Fibroblast of skin of abdomen (primary cell): ENCODE measurements at regions not wholly inside any gene's neighbourhood (a gene's known extent, or its start where the extent isn't known, plus 50 kb on each side); places are given as distances from the start of the nearest gene placed in this dataset.
"Not testable (repeated sequence)": the region's sequence is repeated elsewhere in the genome, so short reads cannot be mapped to it uniquely, and the experiment has no call there.

ENCODE experiments used
- DNase-seq: peaks from one replicate; pipeline ENCODE4 v3.0.0-alpha.2; 2013

DNA sequence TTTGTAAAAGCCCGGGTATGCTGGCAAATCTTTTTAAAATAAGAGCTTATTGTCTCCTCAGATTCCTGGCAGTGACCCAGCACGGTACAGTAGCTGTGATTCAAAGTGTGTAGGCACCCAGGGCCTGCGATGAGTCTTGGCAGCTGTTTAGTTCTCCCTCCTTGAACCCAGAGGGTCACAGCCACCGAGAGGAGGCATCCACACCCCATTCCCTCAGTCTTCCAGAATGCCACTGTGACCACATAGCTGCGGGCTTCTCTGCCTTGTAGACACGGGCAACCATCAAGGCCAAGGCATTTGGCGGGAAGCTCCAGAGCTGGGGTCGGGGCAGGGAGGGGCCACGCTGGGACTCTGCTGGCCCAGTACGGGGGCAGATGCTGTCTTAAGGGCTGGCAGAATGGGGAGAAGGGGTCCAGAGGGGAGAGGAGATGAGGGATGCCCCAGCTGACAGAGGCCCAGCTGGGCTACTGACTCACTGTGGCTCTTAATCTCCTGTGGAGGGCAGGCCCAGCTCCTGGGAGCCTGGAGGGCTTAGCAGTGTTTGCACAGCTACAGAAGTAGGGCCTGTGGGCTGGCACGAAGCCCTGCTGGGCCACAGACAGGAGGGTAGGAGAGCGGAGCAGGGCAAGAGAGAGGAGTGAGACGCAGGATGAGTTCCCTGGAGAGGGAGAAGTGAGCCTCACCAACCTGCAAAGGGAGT lies 68.8 kb upstream of the DLG1 start:
- DNase-seq, result peak; percentile 85

DNA sequence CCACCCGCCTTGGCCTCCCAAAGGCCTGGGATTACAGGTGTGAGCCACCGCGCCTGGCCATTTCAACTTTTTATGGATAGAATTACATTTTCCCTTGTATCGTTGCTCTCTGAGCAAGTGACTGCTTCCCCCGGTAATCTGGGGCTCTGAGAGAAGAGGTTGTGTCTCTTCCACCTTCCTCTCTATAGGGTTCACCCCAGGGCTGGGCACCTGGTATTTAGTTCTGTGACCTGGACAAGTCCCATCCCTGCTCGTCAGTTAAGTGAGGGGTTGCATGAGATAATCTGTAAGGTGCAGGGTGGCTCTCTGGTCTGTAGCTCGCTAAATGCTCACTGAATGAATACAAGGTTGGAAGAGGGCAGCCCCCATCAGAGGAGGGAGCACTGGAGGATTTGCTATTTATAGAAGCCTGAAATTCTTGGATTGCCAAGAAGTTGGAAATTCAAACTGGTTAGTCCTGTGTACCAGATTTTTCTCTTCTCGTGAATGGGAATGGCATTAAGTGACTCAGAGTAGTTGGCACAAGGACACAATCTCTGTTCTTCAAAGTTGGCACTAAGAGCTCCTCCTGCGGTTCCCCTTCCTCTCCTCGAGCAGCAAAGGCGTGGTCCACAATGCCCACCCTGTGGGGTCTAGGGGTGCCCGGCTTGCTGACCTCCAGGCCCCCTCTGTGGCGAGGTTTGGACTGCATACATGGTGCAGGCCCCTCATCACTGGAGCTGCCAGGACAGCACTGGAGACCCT lies 68.1 kb upstream of the DLG1 start:
- peak; percentile 30 for DNase-seq

DNA sequence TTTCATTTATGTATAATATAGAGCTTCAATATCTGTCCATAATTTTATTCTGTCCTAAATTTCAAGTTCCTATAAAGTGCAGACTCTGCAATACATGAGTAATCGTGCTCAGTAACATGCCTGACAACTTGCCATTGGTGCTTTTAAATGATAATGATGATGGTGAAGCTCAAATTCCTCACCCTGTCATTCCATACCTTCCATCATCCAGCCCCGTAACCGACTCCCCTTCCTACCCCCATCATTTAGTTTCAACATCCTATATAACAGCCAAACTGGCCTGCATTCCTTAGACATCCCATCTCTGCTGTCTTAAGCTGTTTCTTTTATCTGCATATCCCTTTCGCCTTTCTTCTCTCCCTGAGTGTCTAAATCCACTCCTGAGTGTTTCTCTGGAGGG lies 67.2 kb upstream of the DLG1 start:
- DNase-seq, result peak; percentile 79

DNA sequence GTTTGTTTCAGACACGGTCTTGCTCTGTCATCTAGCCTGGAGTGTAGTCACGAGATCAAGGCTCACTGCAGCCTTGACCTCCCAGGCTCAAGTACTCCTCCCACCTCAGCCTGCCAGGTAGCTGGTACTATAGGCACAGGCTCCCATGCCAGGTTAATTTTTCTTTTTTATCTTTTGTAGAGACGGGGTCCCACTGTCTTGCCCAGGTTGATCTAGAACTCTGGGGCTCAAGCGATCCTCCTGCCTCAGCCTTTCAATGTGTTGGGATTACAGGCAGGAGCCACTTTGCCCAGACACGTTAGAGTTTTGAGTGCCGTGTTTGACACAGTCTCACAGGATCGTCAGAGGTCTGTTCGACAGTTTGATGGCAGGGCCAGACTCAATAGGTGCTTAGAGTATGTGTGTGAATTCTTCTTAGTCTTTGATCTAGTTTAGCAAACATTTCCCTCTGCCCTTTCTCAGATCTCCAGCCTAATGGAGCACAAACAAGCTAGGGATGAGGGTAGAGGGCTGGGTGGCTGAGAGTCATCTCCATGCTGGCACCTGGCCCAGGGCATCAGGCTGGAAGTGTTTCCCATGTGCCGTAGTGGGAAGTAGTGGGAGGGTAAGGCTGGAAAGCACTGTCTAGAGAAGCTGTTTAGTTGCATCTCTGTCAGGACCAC lies 66.1 kb upstream of the DLG1 start:
- no peak for DNase-seq

DNA sequence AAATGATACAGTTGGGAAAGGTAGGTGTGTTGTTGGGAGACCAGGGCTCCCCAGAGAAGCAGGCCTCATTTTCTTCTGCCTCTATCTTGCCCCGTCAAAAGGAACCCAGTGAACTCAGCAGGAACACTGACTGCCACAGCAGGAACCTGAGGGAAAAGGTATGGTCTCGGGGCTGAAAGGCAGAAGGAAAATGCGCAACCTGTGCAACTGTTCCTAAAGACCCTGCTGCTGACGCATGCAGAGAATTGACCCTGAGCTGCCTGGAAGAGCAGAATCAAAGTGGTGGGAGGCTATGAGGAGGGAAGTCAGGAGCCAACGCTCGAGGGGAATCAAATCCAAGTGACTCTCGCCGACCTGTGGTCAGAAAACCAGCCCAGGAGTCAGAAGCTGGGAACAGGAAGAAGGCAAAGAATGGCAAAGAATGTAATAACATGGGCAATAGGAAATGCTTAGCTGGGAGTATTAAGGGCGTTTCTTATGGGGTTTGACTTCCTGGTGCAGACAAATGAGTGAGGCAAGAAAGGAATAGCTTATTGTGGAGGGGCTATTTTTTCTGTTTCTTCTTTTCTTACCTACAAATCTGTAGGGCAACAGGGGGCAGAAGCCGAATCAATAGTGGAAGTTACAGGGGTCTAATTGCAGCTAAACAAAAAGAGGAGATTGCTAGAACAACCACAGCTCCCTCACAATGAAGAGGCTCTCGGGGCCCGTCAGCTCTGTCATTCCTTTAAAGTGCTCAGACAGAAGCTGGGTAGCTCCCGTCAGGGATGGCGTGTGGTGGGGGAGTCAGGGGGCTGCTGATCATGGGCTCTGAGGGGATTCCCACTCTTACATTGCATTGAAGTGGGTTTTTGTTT lies 65.4 kb upstream of the DLG1 start:
- no peak for DNase-seq

DNA sequence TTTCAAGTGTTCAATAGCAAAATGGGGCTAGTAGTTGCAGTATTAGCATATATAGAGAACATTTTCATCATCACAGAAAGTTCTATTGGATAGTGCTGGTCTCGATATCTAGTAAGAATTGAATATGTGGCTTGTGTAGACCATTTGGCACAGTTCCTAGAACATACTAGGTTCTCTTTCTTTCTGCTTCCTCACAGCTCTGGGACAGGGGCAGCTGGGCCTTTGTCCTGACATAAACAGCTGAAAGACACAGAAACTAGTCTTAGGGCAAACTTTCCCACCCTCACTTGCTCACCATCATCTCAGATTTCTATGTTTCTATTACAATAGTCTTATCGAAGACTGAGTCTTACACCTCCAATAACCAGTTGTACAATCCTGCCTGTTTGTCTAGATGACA lies 63.7 kb upstream of the DLG1 start:
- DNase-seq, result no peak

DNA sequence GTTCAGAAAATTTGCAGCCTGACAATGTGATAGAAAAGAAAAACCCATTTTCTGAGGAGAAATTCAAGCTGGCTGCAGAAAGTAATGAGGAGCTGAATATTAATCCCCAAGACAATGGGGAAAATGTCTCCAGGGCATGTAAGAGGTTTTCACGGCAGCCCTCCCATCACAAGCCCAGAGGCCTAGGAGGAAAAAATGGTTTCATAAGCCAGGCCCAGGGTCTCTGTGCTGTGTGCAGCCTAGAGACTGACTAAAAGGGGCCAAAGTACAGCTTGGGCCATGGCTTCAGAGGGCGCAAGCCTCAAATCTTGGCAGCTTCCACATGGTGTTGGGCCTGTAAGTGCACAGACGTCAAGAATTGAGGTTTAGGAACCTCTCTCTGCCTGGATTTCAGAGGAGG lies 61.7 kb upstream of the DLG1 start:
- DNase-seq, result not testable (repeated sequence)

DNA sequence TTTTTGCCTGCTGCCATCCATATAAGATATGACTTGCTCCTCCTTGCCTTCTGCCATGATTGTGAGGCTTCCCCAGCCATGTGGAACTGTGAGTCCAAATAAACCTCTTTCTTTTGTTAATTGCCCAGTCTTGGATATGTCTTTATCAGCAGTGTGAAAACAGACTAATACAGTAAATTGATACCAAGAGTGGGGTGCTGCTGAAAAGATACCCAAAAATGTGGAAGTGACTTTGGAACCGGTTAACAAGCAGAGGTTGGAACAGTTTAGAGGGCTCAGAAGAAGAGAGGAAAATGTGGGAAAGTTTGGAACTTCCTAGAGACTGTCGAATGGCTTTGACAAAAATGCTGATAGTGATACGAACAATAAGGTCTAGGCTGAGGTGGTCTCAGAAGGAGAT lies 61.1 kb upstream of the DLG1 start:
- not testable (repeated sequence) for DNase-seq

DNA sequence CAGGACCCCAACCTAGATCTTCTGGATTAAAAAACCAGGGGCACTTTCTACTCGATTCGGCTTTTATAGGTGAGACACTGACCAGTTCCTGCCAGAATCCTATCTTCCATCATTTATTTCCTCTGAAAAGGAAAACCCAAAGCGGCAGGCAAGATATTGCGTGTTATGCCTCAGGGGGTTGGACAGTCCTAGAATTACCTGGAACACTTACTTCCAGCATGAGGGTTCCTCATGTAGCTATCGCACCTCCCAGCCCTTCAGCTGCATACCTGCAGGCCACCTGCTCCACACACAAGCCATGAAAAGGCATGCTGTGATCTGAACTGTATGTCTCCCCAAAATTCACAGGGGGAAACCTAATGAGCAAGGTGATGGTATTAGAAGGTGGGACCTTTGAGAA lies 58.3 kb upstream of the DLG1 start:
- DNase-seq, result no peak

DNA sequence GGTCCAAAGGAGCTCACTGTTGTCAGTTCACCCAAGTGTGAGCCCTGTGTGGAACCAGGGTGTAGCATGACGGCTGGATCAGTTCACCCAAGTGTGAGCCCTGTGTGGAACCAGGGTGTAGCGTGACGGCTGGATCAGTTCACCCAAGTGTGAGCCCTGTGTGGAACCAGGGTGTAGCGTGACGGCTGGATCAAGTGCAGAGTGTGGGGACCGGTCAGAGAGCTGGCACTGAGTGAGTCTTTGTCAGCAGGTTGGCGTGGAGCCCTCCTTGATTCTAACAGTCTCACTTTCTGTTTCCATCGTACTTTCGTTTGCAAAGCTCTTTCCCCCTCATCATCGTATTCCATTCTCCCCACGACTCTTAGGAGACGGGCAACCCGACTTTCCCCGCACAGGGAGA lies 57.9 kb upstream of the DLG1 start:
- no peak for DNase-seq

DNA sequence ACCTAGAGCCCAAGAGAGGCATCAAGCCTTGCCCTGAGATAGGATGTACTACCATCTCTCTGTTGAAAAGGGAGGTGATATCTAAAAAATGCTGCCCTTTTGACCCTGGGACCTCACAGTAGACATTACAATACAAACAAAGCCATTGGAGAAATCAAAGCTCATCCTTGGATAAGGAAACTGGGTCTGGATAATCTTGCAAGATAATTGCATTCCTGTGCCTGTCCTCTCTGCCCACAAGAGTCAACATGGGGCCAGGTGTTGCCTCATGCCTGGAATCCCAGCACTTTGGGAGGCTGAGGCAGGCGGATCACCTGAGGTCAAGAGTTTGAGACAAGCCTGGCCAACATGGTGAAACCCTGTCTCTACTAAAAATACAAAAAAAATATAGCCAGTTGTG lies 57.3 kb upstream of the DLG1 start:
- no peak for DNase-seq

DNA sequence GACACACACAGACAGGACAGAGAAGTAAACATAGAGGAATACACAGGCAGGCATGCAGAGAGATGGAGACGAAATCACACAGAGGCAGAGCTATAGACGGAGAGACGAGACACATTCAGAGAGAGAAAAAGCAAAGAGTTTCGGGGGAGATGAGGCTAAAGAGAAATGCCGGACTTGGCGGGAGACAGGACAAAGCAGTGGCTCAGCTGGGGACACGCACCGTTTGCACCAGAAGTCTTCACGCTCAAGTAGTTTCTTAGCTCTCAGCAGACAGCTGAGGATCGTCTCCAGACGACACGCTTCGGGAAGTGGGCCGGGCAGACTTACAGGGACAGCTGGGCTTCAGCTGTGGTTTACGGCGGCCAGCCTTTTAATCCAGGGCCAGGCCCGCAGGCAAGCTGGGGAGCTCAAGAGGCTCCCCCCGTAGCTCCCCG lies 56.2 kb upstream of the DLG1 start:
- DNase-seq, result peak; percentile 69

DNA sequence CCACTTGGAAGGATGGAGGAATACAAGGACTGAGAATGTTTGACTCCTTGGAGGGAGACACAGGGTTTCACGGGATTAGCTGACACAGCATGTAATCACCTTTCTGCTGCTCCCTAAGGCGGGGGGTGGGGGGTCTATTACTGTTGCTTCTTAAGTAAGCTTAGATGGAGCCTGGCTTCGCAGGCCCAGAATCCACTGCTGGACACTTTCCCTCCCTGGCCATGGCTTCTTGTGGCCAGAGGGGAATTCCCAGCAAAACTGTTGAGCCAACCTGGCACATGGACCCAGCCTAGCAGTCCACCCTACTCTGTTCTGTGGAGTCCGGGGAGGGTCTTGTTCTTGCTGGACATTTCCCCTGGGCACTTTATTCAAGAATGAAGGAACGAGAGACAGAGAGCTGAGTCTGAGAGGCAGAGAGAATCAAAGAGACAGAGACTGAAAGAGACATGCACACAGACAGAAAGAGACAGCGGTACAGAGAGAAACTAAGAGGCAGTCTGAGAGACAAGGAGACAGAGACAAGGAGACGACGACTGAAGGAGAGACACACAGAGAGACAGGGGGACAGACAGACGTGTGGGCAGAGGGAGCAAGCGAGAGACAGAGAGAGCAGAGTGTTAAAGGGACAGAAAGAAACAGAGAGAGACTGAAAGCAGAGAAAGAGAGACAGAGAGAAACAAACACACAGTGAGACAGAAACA lies 55.6 kb upstream of the DLG1 start:
- peak; percentile 31 for DNase-seq

DNA sequence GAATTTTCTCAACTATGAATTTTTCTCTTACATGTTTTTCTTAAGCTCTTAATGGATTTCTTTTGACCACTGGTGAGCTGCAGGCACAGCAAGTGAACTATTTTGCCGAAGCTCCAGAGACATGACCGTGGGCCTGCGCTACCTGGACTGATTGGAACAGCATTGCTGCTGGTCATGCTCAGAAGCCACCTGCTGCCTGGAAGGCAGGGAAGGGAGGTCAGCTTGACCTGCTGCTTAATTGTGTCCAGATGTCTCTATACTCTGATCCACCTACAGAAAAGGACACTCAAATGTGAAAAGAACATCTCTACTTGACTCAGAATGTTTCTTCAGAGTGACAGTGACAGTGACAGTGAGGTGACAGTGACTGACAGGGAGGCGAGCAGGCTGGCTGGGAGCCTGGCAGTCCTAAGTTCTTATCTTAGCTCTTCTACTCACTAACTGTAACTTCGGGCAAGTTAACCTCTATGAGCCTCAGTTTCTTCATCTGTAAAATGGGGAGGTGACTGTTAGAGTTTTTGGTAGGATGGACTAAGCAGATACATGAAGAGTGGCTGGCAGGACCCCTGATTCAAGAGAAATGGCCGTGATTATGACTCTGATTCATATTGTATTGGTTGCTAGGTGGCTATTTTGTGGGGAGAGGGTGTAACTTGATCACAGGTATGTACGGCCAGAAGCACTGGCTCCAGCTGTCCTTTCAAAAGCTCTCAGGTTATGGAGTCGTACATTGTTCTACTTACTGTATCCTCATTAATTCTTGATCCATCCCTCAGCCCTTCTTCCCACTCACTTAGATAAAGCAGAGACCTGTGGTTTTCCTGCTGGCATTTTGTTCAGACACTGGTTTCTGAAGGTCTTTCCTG lies 54.8 kb upstream of the DLG1 start:
- DNase-seq, result no peak

DNA sequence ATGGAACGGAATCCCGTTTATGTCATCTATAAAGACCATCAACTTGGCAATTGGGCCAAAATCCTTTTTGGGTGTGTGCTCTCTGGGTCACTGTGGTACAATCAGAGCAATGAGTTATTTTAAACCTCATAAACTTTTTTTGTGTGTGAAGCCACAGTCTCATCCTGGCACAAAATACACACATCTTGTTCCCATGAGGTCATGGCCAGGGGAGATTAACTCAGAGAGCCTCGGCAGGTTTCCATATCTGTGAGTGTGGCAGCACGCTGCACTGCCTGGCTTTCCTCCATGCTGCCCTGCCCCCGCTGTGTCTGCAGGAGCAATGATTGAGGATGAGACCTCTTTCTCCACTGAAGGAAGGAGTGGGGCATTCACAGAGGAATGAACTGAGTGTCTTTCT lies 54.0 kb upstream of the DLG1 start:
- peak; percentile 68 for DNase-seq

DNA sequence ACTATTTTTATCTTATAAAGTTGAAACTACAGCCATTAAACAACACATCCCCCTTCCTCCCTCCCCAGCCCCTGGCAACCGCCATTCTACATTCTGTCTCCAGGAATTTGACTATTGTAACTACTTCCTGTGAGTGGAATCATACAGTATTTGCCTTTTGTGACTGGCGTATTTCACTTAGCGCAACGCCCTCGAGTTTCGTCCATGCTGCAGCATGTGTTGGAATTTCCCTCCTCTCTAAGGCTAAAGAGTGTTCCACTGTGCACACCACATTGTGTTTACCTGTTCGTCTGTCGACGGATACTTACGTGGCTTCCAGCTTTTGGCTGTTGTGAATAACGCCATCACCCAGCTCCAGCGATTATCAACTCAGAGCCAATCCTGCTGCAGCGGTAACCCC lies 52.0 kb upstream of the DLG1 start:
- DNase-seq, result no peak

DNA sequence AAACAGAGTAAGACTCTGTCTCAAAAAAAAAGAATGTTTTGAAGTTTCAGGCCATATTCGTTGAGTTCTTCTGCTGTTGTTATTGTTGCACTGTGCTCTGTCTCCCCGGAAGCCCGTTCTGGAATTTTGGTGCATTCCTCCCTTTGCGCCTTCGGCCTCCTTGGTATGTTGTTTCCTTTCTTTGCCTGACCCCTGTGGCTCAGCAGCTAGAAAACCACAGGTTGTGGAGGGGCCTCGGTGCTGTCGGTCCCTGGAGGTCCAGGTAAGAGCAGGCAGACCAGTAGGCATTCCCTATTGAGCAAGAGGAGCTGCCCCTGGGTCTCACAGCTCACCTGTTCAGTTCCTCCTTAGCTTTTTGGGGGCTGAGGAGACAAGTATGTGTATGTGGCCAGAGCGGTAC lies 51.0 kb upstream of the DLG1 start:
- peak; percentile 24 for DNase-seq
